CD4-positive, CD25-positive, alpha-beta regulatory T cell (primary cell): ENCODE measurements at regions not wholly inside any gene's neighbourhood (a gene's known extent, or its start where the extent isn't known, plus 50 kb on each side); places are given as distances from the start of the nearest gene placed in this dataset.
A peak's percentile ranks its signal among the peaks of the same experiment; 100 is the strongest.

Source experiments
- ATAC-seq, 2 donors: fragments of 150-1000 bp; cut with Tn5 transposase; one replicate each; pipeline ENCODE4 v1.10.0; 2021; ENCODE audit warnings: low read depth in 2 of 2, moderate number of reproducible peaks in 2 of 2, moderate library complexity in 1 of 2
- DNase-seq, 3 donors: peaks; one replicate each; pipeline versions ENCODE4 v3.0.0 to v3.0.0-alpha.2; 2012 to 2022; ENCODE audit warnings: mixed read lengths in 1 of 3
- H3K27ac ChIP-seq: one replicate; pipeline ENCODE4 v1.7.0; 2013; ENCODE audit warnings: mild to moderate bottlenecking, low read length; ENCODE audit not compliant: insufficient read depth, poor library complexity, severe bottlenecking
- H3K27me3 ChIP-seq: one replicate; pipeline ENCODE4 v1.7.0; 2013; ENCODE audit warnings: low read length; ENCODE audit not compliant: control insufficient read depth, insufficient read depth
- H3K36me3 ChIP-seq: one replicate; pipeline ENCODE4 v1.7.0; 2013; ENCODE audit warnings: mild to moderate bottlenecking, low read length, moderate library complexity; ENCODE audit not compliant: control insufficient read depth, insufficient read depth
- H3K4me1 ChIP-seq: 2 replicates; pipeline ENCODE4 v1.7.0; 2013; ENCODE audit warnings: mild to moderate bottlenecking, low read length; ENCODE audit not compliant: insufficient read depth, control insufficient read depth, poor library complexity, severe bottlenecking
- H3K4me3 ChIP-seq: one replicate; pipeline ENCODE4 v1.7.0; 2013; ENCODE audit warnings: low read depth, mild to moderate bottlenecking, low read length, moderate library complexity
- H3K9me3 ChIP-seq, 2 experiments: 1 replicate in 1 of 2; 2 replicates in 1 of 2; pipeline ENCODE4 v1.7.0; 2013; ENCODE audit warnings: low read length in 2 of 2, mild to moderate bottlenecking in 1 of 2, moderate library complexity in 1 of 2; ENCODE audit not compliant: control insufficient read depth in 2 of 2
- H3K27ac Mint-ChIP-seq, 3 donors: one replicate each; pipeline ENCODE4 v1.8.0; 2020 to 2022; ENCODE audit warnings: mild to moderate bottlenecking in 3 of 3, mixed read lengths in 3 of 3, moderate library complexity in 2 of 3
- H3K27me3 Mint-ChIP-seq: one replicate; pipeline ENCODE4 v1.8.0; 2022; ENCODE audit warnings: mild to moderate bottlenecking, mixed read lengths
- H3K36me3 Mint-ChIP-seq: one replicate; pipeline ENCODE4 v1.8.0; 2020; ENCODE audit warnings: mixed read lengths
- H3K4me1 Mint-ChIP-seq, 4 donors: one replicate each; pipeline ENCODE4 v1.8.0; 2020 to 2022; ENCODE audit warnings: mixed read lengths in 4 of 4, mild to moderate bottlenecking in 1 of 4
- H3K4me3 Mint-ChIP-seq, 4 donors: one replicate each; pipeline ENCODE4 v1.8.0; 2020 to 2022; ENCODE audit warnings: mild to moderate bottlenecking in 4 of 4, mixed read lengths in 4 of 4, moderate library complexity in 3 of 4
- H3K9me3 Mint-ChIP-seq, 7 donors: one replicate each; pipeline ENCODE4 v1.8.0; 2020 to 2022; ENCODE audit warnings: mixed read lengths in 7 of 7, mild to moderate bottlenecking in 3 of 7, moderate library complexity in 2 of 7

DNA sequence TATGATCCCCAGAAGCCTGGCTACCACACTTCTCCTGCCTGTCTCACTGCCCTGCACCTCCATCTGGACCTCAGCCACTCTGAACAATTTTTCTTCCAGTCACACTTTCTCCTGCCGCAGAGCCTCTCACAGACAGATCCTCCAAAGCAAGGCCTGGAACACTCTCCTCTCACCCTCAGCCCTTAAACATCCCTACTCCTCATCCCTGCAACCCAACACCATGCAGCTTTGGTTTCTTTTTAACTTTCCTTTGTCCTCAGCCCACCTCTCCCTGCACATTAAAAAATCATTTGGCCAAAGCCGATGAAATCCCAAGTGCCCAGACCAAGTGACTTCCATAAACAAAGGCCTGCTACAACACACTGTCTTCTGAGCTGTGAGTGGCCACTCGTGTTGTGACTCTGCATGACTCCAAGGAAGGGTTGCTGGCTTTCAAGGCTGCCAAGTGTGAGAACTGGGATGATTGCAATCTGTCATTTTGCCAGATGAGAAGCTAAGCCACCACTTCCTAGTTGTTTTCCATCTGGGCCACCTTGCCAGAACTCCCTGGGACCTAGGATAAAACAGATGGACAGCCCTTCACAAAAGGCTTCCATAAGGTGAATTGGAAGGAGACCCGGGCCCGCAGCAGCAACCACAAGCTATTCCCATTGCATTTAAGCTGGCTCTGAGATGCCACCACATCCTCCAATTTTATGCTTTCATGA lies 144.4 kb upstream of the SSTR4 start:
- H3K4me1 Mint-ChIP-seq = no peaks in the 10 kb centered on the region
- no peak overlapping the region for H3K4me3 Mint-ChIP-seq
- H3K4me1 ChIP-seq = no peaks in the 10 kb centered on the region
- no peak overlapping the region for H3K27ac ChIP-seq
- ATAC-seq (no peak), DNase-seq (no peak)
- H3K36me3 ChIP-seq = no peaks in the 10 kb centered on the region
- H3K9me3 ChIP-seq = no peaks in the 10 kb centered on the region
- no peak overlapping the region for H3K4me3 ChIP-seq
- no peak overlapping the region for H3K27ac Mint-ChIP-seq
- H3K27me3 ChIP-seq = no peaks in the 10 kb centered on the region
- no peaks in the 10 kb centered on the region for H3K36me3 Mint-ChIP-seq
- H3K27me3 Mint-ChIP-seq = no peaks in the 10 kb centered on the region
- peaks cover 0 to 8% (median 0%) of the 10 kb centered on the region in 7 donors for H3K9me3 Mint-ChIP-seq

DNA sequence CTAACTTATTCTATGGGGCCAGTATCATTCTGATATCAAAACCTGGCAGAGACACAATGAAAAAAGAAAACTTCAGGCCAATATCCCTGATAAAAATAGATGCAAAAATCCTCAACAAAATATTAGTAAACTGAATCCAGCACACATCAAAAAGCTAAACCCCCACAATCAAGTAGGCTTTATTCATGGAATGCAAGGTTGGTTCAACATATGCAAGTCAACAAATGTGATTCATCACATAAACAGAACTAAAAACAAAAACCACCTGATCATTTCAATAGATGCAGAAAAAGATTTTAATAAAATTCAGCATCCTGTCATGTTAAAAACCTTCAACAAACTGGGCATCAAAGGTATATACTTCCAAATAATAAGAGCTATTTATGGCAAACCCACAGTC lies 133.9 kb upstream of the SSTR4 start:
- Histone ChIP-seq H3K27ac (no peak overlapping the region), H3K4me1 (no peaks in the 10 kb centered on the region), H3K4me3 (no peak overlapping the region), H3K9me3 (peaks cover 0 to 5% of the 10 kb centered on the region in 2 experiments), H3K36me3 (no peaks in the 10 kb centered on the region), H3K27me3 (no peaks in the 10 kb centered on the region)
- Mint-ChIP-seq H3K9me3 (peaks cover 4 to 19% (median 7%) of the 10 kb centered on the region in 7 donors), H3K27ac (no peak overlapping the region), H3K27me3 (no peaks in the 10 kb centered on the region), H3K36me3 (no peaks in the 10 kb centered on the region), H3K4me3 (no peak overlapping the region), H3K4me1 (no peaks in the 10 kb centered on the region)
- DNase-seq = no peak
- ATAC-seq = no peak

DNA sequence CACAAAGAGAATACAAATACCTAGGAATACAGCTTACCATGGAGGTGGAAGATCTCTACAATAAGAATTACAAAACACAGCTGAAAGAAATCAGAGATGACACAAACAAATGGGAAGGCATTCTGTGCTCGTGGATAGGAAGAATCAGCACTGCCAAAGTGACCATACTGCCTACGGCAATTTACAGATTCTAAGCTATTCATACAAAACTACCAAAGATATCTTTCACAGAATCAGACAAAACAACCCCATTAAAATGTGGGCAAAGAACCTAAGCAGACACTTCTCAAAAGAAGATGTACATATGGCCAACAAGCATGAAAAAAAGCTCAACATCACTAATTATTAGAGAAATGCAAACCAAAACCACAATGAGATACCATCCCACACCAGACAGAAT lies 133.2 kb upstream of the SSTR4 start:
- H3K9me3 ChIP-seq = peaks cover 0 to 5% of the 10 kb centered on the region in 2 experiments
- no peak for DNase-seq
- H3K9me3 Mint-ChIP-seq = peaks cover 4 to 19% (median 7%) of the 10 kb centered on the region in 7 donors
- H3K27me3 ChIP-seq = no peaks in the 10 kb centered on the region
- no peak overlapping the region for H3K27ac Mint-ChIP-seq
- H3K4me3 Mint-ChIP-seq = no peak overlapping the region
- no peak for ATAC-seq
- no peaks in the 10 kb centered on the region for H3K4me1 ChIP-seq
- no peak overlapping the region for H3K4me3 ChIP-seq
- H3K27ac ChIP-seq = no peak overlapping the region
- H3K27me3 Mint-ChIP-seq = no peaks in the 10 kb centered on the region
- no peaks in the 10 kb centered on the region for H3K4me1 Mint-ChIP-seq
- no peaks in the 10 kb centered on the region for H3K36me3 ChIP-seq
- H3K36me3 Mint-ChIP-seq = no peaks in the 10 kb centered on the region

DNA sequence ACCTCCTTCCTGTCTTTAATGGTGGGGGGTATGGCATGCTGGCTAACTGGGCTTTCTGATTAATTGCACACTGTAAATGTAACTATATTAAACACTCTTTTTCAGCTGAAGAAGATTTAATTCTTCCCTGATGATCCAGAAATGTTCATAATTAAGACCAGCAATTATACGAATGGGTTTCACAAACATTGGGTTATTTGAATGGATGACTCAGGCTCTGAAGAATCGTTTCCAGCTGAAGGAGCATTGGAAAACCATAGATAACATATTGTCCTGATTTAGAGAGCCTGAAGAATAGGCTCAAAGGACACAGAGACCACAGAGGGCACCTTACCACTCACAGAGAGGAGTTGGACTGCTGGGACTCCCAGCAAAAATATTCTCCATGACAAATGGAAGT lies 130.7 kb upstream of the SSTR4 start:
- no peak for ATAC-seq
- Histone ChIP-seq H3K9me3 (peaks cover 0 to 5% of the 10 kb centered on the region in 2 experiments), H3K27ac (no peak overlapping the region), H3K4me1 (no peaks in the 10 kb centered on the region), H3K27me3 (no peaks in the 10 kb centered on the region), H3K4me3 (no peak overlapping the region), H3K36me3 (no peaks in the 10 kb centered on the region)
- H3K9me3 Mint-ChIP-seq = peaks cover 0 to 19% (median 7%) of the 10 kb centered on the region in 7 donors
- no peaks in the 10 kb centered on the region for H3K36me3 Mint-ChIP-seq
- DNase-seq = no peak
- H3K27ac Mint-ChIP-seq = no peak overlapping the region
- no peak overlapping the region for H3K4me3 Mint-ChIP-seq
- no peaks in the 10 kb centered on the region for H3K4me1 Mint-ChIP-seq
- H3K27me3 Mint-ChIP-seq = no peaks in the 10 kb centered on the region

DNA sequence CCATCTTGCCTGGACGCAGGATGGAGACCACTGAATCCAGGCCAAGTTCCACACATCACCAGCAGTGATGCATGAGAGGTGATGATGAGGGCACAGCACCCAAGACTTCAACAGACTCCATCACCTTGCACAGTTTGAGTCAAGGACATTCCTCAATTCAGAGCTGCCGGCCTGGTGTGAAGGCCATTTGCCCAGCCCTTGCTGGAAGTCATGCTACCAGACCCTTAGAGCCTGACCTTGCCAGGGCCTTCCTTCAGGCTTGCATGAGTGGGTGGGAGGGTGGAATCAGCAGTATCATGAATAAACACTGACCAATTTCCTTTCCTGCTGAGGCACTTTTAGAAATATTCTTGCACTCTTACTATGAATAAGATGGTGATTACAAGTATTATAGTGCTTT lies 130.2 kb upstream of the SSTR4 start:
- ATAC-seq = no peak

DNA sequence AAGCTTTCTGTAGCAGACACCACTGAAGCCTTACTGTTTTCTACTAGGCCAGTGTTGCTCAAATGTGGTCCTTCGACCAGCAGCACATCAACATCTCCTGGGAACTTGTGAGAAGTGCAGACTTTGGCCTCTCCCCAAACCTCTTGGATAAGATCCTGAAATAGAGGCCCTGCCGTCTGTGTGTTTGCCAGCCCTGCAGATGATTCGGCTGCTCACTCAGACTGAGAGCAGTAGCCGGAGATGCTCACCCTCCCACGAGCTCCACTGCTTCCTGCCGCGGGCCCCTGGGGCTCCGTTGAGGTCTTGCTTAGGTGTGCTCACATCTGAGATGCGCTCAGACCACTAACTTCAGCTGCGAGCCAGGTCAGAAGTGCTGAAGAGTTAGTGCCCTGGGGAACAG lies 129.5 kb upstream of the SSTR4 start:
- H3K9me3 Mint-ChIP-seq = peaks cover 0 to 14% (median 7%) of the 10 kb centered on the region in 7 donors
- no peaks in the 10 kb centered on the region for H3K36me3 Mint-ChIP-seq
- no peak overlapping the region for H3K4me3 ChIP-seq
- DNase-seq = no peak
- H3K27ac ChIP-seq = no peak overlapping the region
- no peaks in the 10 kb centered on the region for H3K27me3 ChIP-seq
- H3K27ac Mint-ChIP-seq = no peak overlapping the region
- no peaks in the 10 kb centered on the region for H3K36me3 ChIP-seq
- no peak overlapping the region for H3K4me3 Mint-ChIP-seq
- no peaks in the 10 kb centered on the region for H3K4me1 Mint-ChIP-seq
- no peaks in the 10 kb centered on the region for H3K4me1 ChIP-seq
- H3K9me3 ChIP-seq = peaks cover 0 to 5% of the 10 kb centered on the region in 2 experiments
- no peak for ATAC-seq
- H3K27me3 Mint-ChIP-seq = no peaks in the 10 kb centered on the region

More for the DNA sequence above, 130.2 kb upstream of the SSTR4 start:
- H3K4me1 ChIP-seq = no peaks in the 10 kb centered on the region
- Mint-ChIP-seq H3K9me3 (peaks cover 0 to 19% (median 7%) of the 10 kb centered on the region in 7 donors), H3K27me3 (no peaks in the 10 kb centered on the region), H3K27ac (no peak overlapping the region), H3K36me3 (no peaks in the 10 kb centered on the region), H3K4me3 (no peak overlapping the region), H3K4me1 (no peaks in the 10 kb centered on the region)
- H3K4me3 ChIP-seq = no peak overlapping the region
- H3K27me3 ChIP-seq = no peaks in the 10 kb centered on the region
- H3K36me3 ChIP-seq = no peaks in the 10 kb centered on the region
- H3K27ac ChIP-seq = no peak overlapping the region
- H3K9me3 ChIP-seq = peaks cover 0 to 5% of the 10 kb centered on the region in 2 experiments
- no peak for DNase-seq

DNA sequence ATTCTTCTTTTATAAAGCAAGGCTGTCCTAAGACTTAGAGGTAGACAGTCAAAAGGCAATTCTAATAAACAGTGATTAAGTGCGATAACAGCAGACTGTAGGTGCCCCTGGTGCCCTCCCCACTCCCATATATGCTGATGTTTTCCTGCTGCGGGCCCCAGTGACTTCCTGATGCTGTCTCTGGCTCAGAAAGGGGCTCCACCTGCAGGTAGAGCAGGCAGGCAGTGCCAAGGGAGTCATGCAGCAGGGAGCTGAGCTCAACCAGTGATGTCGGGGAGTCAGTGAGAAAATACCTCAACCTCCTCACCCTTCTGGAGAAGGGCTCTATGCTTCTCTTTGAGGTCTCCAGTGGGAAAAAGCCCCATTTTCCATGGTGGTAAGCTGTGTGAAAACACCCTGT lies 126.7 kb upstream of the SSTR4 start:
- no peak for DNase-seq
- Mint-ChIP-seq H3K4me3 (no peak overlapping the region), H3K27me3 (no peaks in the 10 kb centered on the region), H3K9me3 (peaks cover 0 to 4% (median 0%) of the 10 kb centered on the region in 7 donors), H3K4me1 (no peaks in the 10 kb centered on the region), H3K27ac (no peak overlapping the region), H3K36me3 (no peaks in the 10 kb centered on the region)
- ATAC-seq = no peak
- Histone ChIP-seq H3K4me1 (no peaks in the 10 kb centered on the region), H3K27ac (no peak overlapping the region), H3K36me3 (no peaks in the 10 kb centered on the region), H3K4me3 (no peak overlapping the region), H3K9me3 (no peaks in the 10 kb centered on the region), H3K27me3 (no peaks in the 10 kb centered on the region)

DNA sequence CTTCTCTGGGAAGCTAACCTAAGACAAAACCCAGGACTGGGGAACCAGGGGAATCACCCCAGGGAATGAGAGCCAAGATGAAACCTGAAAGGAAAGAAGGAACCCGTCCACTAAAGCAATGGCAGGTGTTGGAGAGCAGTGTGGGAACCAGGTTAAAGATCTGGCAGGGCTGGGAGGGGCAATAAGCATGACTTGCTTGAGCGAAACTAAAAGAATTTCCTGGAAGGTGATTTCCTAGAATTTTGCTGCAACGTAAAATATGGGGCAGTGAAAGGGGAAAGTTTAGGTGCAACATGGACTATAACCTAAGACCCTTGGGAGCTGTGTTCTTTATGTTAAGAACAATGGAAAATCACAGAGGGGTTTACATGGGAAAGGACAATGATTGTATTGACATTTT lies 126.2 kb upstream of the SSTR4 start:
- H3K27me3 Mint-ChIP-seq = no peaks in the 10 kb centered on the region
- Histone ChIP-seq H3K4me3 (no peak overlapping the region), H3K9me3 (no peaks in the 10 kb centered on the region), H3K27ac (no peak overlapping the region), H3K27me3 (no peaks in the 10 kb centered on the region), H3K4me1 (no peaks in the 10 kb centered on the region), H3K36me3 (no peaks in the 10 kb centered on the region)
- no peak for ATAC-seq
- H3K4me1 Mint-ChIP-seq = no peaks in the 10 kb centered on the region
- peak in 1 of 3 donors; percentile 7 for DNase-seq
- no peak overlapping the region for H3K27ac Mint-ChIP-seq
- H3K36me3 Mint-ChIP-seq = no peaks in the 10 kb centered on the region
- peaks cover 0 to 4% (median 1%) of the 10 kb centered on the region in 7 donors for H3K9me3 Mint-ChIP-seq
- no peak overlapping the region for H3K4me3 Mint-ChIP-seq
